ELR (cell line): ENCODE measurements at regions not wholly inside any gene's neighbourhood (a gene's known extent, or its start where the extent isn't known, plus 50 kb on each side); places are given as distances from the start of the nearest gene placed in this dataset.

Experiments
- DNase-seq: peaks from one replicate; pipeline ENCODE4 v3.0.0-alpha.2; 2015; ENCODE audit warnings: low read depth

DNA sequence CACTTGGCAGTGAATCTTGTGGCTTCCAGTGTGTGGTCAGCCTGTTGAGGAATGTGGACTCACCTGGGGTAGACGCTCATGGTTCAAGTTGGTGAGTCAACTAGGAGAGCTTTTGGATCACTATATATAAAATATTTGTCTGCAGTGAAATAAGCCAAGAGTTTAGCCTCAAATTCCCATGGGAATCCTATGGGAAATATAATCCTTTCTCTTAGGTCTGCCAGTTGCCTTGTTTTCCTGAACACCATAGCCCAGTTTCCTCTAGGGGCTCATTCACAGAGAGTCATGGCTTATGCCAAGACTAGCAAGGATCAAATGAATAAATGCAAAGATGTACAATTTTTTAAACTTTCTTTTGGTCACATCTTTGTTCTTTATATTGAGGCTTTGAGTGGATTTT lies 100.1 kb upstream of the NPHP3 start:
- DNase-seq = no peak

DNA sequence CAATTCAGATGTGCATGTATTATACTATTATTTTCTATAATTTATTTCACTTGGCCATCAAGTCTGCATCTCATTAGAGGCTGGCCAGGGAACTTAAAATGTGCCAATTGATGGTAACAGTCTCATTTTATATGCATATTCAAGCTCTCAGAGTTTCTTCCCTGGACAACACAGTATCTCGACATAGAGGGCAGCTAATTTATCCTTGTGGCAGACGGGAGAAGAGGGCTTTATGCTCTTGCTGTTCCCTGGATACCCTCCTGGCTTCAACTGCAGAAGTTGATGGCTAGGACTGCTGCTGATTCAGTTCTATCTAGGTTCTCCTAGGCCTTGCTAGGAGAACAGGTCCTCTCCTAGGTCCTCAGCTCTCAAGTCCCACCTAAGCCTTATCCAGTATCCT lies 99.1 kb upstream of the NPHP3 start:
- no peak for DNase-seq

DNA sequence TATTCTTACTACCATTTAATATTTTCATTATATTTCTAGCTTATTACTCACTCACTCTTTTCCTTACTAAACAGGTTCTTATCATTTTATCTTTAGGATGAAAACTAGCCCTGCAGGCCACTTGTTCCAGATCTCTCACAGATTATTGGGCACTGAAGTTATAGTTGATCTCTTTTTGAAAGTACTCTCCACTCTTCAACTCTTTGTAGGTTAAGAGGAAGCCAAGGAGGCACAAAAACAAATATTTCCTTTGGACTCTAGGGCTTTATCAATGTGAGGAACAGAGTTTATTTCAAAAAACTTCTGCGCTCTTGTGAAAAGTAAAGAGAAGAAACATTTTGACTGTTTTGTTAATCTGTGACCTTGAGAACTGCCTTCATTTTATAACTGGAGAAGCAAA lies 96.0 kb upstream of the NPHP3 start:
- DNase-seq = no peak

DNA sequence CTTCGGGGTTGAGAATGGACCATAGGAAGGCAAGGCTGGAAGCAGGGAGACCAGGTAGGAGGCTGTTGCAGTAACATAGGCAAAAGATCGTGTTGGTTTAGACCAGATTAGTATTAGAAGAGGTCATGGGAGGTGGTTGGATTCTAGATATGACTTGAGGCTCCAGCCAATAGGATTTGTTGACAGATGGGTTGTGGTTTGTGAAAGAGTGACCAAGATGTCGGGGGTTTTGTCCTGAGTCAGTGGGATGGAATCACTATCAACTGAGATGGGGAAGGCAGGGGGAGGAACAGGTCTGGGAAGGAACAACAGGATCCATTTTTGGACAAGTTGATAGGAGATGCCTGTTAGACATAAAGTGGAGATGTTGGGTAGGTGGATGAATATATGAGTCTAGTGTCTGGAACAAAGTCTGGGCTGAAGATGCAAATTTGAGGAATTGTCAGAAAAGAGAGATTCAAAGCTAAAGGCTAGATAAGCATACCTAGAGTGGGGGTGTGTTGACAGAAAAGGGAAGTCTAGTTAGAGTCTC lies 95.5 kb upstream of the NPHP3 start:
- no peak for DNase-seq

DNA sequence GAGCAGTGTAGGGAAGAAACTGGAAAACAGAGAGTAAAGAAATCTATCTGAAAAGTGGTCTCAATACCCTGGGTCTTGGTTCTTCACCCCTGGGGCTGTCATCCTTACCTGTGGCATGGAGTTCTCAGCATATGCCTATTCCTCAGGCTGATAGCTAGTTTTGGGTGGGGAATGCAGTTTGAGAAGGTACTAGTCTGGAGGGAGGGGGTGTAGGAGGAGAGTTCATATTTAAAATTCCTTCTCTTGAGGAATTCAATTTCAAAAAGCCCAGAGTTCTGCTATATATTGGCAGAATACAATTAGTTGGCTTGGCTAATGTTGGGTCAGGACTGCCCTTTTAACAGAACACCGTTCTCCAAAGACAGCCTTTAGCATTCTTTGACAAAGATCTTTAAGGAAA lies 82.9 kb upstream of the NPHP3 start:
- no peak for DNase-seq

DNA sequence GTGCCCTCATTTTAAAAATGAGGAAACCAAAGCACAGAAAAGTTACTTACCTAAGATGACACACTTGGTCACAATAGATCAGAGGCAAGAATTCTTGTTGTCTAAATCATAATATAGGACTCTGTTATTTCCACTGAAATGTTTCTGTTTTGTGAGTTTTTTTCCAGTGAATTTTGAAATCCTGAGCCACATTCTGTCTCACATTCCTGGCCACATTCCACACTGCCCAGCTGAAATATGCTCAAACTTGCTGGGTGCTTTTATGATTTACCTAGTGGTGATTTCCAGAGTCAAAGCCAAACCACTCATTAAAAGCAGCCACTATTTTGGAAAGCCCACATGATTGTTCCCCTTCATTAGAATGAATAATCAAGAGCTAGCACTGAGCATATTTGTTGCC lies 82.3 kb upstream of the NPHP3 start:
- no peak for DNase-seq

DNA sequence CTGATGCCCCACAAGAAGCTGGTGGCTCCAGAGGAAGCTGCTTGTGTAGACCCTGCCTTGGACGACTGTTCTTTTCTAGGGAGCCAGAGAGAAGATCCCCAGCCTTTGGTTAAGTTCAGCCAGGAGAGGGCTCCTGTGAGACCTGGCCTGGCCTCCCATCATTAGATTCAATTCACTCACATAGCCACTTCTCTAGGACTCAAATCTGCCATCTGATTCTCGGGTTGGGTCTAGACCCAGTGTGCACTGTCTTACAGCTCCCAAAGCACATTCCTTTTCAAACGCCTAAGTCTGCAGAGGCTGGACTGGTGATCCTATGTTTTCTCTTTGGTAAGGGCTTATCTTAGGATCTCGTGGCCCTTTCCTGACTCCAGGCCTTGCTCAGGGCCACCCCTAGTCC lies 81.7 kb upstream of the NPHP3 start:
- peak; percentile 7 for DNase-seq

DNA sequence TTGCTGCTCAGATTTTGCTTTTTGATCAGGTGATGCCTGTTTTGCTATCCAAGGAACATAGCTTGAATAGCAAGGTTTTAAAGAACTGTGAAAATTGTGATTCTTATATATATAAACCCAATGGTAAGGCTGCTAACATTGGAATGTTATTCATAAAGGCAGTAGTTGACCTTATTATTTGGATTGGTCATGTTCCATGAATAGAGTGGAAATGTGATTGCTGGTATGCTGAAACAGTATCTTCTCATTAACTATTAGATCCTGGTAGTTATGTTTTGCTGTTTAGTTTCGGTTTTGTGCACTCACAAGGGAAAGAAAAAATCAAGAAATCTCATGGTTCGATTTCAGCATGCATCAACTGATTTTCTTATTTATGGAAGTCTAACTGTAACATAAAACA lies 78.7 kb upstream of the NPHP3 start:
- DNase-seq = no peak

DNA sequence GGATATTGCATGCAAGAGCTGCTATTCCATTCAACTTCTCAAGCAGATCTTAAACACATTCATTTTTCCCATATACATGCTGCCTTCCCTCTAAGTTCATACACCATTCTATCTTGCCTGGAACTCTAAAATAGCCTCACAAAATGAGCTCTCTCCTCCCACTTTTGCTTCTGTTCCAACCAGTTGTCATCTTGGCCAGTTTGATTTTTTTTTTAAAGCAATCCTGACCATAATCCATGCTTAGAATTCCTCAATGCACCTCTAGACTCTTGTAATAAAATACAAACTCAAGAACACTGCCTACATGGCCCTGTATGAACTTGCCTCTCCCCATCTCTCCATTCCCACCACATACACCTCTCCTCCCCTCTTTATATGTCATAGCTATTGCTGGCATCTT lies 68.6 kb upstream of the NPHP3 start:
- DNase-seq = no peak

DNA sequence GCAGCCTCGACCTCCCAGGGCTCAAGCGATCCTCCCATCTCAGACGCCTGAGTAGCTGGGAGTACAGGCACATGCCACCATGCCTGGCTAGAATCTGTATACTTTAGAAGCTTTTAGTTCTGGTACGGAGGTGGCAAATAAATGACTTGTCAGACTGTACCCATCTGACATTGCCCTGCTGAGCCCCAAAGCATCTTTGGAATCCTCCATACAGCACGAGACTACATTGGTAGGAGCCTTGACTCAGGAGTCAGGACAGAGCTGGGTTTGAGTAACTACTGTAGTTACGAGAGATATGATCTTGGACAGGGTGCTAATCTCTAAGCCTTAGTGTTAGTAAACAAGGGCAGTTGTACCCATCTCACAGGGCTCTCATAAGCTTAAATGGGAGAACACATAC lies 67.8 kb upstream of the NPHP3 start:
- no peak for DNase-seq

DNA sequence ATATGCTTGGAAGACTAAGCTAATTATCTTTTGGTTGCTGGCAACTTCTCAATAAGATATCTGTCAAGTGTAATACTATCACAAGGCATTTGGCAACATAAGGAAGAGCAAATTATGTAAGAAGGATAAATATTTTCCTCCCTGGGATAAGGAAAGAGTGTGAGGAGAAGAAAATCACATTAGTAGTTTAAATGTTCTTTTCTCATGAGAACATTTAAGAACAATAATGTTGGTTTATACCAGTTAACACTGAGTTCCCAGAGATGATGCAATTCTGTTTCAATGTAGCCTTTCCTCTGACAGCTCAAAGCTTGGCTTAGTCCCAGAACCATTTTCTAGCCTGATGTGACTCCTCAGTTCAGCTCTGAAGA lies 66.1 kb upstream of the NPHP3 start:
- DNase-seq = peak; percentile 15

DNA sequence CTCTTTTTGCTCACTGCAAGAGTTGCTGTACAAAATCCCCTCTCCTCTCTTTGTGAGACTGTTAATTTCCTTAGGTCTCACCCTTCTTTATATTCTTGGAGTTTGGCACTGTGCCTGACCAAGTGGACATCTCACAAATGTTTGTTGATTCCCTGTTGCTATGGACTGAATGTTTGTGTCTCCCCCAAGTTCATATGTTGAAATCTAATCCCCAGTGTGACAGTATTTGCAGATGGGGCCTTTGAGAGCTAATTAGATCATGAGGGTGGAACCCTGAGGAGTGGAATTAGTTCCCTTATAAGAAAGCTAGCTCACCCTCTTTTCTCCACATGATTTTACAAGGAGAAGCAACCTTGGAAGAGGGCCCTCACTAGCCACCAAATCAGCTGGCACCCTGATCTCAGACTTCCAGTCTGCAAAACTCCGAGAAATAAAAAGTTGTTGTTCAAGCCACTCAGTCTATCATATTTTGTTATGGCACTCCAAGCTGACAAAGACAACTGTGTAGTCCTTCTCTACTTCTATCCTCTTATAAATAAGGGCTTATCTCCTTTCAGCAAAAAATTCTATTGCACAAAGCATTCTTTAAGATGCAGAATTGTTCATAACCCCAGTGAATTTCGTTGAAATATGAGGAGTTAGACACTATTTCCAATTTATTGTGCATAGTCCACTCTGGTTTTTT lies 65.5 kb upstream of the NPHP3 start:
- no peak for DNase-seq

DNA sequence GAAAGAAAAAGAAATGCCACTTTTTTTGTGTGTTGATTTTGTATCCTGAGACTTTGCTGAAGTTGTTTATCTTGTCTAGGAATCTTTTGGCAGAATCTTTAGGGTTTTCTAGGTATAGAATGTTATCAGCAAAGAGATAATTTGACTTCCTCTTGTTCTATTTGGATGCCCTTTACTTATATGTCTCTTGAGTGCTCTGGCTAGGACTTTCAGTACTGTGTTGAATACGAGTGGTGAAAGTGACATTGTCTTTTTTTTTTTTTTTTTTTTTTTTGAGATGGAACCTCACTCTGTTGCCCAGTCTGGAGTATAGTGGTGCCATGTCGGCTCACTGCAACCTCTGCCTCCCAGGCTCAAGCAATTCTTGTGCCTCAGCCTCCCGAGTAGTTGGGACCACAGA lies 64.7 kb upstream of the NPHP3 start:
- DNase-seq = no peak

DNA sequence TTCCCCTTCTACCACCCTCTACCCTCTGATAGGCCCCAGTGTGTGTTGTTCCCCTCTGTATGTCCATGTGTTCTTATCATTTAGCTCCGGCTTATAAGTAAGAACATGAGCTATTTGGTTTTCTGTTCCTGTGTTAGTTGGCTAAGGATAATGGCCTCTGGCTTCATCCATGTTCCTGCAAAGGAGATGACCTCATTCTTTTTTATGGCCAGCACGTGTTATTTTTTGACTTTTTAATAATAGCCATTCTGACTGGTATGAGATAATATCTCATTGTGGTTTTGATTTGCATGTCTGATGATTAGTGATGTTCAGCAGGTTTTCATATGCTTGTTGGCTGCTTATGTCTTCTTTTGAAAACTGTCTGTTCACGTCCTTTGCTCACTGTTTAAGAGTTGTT lies 63.1 kb upstream of the NPHP3 start:
- peak; percentile 29 for DNase-seq

DNA sequence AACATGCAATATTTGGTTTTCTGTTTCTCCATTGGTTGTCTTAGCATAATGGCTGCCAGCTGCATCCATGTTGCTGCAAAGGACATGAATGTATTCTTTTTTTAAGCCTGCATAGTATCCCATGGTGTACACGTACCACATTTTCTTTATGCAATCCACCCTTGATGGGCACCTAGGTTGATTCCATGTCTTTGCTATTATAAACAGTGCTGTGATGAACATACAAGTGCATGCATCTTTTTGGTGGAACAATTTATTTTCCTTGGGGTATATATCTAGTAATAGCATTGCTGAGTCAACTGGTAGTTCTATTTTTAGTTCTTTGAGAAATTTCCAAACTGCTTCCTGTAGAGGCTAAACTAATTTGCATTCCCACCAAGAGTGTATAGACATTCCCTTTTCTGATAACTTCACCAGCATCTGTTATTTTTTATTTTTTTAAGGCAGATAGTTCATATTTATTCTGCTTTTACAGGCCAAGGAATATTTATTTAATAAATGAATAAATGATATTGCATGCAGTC lies 62.4 kb upstream of the NPHP3 start:
- no peak for DNase-seq

DNA sequence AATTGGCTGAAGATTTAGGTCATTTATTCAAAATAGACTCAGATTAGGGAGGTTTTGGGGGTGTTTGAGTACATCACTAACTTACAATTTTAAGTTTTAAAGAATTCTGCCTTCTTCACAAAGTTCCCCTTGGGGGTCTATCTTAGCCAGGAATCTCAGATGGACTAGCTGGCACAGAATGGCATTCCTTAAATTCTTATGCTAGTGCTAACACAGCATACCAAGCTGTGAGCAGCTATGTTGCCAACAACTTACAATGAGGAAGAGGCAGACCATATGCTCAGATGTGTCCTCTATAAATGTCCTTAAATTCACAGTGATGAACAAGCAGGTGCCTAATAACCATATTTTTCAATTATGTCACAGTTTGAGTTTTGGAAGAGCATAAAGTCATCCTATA lies 60.9 kb upstream of the NPHP3 start:
- DNase-seq = peak; percentile 21

DNA sequence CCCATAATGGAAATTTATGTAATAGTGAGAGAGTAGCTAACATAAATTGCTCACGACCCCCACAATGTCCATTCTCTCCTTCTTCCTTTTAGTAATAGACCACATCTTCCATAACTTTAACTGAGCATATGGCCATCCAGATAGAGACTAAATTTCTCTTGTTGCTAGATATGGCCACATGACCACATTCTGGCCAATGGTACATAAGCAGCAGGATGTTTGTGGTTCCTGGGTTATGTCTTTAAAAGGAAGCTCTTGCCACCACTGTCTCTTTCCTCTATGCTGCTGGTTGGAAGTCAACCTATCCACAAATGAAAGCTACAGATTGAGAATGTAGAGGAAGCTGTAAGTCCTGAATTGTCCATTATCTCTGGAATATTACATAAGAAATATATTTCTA lies 59.7 kb upstream of the NPHP3 start:
- no peak for DNase-seq

DNA sequence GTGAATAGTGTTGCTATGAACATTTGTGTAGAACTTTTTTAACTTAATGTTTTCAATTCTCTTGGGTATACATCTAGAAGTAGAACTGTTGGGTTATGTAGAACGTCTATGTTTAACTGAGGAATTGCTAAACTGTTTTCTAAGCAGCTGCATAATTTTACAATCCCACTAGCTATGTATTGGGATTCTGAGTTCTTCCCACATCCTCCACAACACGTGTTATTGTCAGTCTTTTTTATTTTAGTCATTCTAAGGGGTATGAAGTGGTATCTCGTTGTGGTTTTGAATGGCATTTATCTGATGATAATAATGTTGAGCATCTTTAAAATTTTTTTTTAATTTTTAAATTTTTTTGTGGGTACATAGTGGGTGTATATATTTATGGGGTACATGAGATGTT lies 55.0 kb upstream of the NPHP3 start:
- DNase-seq = no peak

DNA sequence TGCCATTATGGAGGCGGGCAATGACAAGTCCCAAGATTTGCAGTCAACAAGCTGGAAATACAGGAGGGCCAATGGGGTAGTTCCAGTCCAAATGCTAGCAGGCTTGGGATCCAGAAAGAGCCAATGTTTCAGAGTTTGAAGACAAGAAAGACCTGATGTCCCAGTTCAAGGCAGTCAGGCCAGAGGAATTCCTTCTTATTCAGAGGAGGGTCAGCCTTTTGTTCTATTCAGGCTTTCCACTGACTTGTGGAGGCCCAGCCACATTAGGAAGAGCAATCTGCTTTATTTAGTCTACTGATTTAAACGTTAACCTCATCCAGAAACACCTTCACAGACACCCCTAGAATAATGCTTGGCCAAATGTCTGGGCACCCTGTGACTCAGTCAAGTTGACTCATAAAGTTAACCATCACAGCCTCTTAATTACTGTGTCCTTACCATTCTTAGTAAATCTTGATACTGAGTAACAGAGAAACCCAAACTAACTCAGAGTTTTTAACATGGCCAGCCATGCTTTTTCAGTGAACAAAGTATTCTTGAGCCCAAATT lies 50.9 kb upstream of the NPHP3 start:
- peak; percentile 19 for DNase-seq

DNA sequence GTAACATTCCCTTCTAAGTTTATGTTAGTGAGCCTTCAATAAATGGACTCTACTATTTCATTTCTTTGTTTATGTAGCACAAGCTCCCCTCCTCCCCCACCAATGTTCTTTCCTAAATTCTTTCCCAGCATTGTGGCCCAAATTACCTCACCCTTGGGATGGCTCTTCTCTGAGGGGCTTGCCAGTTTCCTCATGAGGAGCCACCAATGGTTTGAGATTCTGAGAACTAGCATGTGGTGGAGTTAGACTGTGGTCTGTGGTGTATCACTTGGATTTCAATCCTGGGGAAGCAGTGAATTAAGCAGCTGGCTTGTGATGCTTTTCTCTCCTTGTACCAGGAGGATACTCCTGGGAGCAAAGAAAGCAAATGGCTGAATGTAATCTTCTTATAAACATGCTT lies 50.0 kb upstream of the NPHP3 start:
- DNase-seq = no peak
